COLO829 (cell line): ENCODE measurements at regions not wholly inside any gene's neighbourhood (a gene's known extent, or its start where the extent isn't known, plus 50 kb on each side); places are given as distances from the start of the nearest gene placed in this dataset.

Experiments
- DNase-seq: peaks from one replicate; pipeline ENCODE4 v3.0.0; 2012; ENCODE audit warnings: low spot score

DNA sequence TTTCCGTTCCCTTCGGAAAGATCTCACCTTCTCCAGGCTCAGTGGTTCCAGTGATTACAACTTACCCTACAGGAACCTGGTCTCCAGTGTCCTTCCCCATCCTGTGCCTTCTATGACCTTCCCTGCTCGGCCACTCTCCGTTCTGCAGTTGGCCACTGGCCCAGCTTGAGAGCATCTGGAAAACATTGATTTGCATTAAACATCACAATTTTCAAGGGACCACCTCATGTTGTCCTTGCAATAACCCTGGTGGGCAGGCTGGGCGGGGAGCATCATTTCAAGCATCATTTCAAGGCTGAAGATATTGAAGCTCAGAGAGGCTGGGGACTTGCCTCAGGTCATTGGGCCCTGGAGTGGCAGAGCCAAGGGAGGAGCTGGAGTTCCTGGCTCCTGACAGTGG lies 177.4 kb downstream of the SEC61B start:
- no peak for DNase-seq

DNA sequence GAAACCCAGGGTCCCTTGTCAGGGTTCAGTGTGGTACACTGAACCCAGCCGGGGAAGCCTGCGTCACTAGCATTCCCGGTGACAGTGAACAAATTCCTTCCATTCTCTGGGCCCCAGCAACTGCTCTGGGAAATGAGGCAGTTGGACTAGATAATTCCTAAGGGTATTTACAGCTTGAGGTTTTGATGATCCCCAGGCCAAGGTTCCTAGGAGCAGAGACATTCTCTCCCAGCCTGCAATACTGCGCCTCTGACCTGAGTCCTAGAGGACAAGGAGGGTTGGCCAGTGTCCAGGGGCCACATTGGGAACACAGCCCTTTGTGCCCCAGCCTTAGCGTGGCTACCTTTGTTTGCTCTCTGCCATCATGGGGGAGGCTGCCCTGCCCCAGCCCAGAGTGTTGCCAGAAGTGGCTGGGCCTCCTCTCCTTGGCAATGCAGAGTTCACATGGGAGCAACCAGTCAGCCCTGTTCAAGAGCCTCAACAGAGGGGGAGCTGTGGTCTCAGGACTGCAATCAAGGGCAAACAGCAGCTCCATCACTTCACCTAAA lies 178.2 kb downstream of the SEC61B start:
- DNase-seq, result no peak

DNA sequence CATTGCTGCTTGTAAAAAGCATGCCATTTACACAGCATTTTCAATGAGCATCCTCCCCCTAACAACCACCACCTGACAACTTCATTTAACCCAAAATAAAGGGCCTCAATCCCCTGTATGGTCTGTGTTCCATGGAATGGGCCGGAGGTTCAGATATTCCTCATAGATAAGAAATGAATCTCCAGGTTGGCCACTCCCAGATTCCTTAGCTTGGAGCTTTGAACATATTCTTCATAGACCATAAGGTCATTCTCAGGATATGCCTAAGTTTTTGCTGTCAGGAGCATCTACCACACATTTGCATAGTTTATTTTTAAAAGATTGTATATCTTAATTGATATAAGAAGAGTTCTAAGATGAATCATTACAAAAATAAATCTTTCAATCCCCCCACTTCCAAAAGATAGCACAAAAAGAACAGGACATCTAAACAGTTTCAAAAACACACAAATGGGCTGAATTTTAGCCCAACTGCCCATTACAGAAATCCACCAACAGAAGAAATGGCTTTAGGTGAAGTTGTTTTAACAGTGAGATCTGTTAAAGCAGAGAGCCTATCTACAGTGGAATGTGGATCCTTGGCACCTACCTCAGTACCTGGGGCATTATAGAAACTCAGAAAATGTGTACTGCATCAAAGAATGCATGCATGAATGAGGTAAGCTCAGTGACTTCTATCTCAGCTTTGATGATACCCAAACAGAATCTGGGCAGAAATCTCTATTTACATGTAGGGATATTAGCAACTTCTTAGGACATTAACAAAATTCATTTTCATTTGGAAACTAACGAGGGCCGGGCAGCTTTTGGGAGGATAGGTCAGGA lies 179.8 kb downstream of the SEC61B start:
- DNase-seq, result no peak

DNA sequence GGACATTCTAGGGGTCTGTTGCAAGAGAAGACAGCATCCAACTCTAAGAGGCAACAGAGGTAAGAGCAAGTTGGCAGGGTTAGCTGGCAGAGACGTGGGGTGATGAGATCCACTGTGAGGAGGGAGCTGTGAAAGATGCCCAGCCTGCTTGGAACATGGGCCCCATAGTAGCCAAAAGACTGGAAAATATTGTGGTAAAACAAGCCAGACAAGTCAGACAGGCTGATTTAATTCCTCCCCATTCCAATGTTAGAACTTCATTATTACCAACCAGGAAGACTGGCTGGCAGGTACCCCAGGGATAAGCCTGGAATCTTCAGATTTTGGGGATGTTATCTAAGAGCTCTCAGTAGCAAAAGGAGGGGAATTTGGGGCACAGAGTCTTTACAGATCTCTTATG lies 181.3 kb downstream of the SEC61B start:
- no peak for DNase-seq

DNA sequence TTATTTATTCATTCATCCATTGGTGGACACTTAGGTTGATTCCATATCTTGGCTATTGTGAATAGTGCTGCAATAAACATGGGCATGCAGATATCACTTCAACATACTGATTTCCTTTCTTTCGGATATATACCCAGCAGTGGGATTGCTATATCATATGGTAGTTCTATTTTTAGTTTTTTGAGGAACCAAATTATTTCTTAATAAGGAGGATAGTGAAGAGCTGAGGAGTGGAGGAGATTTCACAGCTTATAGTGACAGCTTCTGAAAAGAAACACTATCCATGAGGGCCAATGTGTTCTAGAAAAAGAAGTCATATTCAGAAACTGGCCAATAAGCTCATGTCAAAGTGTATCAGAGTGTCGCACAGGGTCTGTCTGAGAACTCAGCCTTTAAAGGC lies 183.3 kb downstream of the SEC61B start:
- no peak for DNase-seq

DNA sequence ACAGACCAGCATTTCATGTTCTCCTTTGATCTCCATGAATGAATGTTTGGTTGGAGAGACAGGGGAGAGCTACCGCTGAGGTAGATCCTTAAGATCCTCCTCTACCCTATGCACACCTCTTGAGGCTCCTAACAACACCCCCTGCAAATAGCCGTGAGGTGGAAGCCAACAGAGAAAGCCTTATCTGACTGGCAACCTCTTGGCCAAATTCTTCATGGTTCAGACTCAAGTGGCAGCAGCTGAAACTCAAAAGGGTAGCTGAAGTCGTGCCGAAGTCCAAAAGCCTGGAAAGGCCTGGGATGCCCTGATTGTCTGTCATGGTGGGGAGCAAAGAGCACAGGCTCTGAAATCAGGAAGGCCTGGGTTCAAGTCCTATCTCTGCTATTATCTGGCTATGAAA lies 184.9 kb downstream of the SEC61B start:
- no peak for DNase-seq

DNA sequence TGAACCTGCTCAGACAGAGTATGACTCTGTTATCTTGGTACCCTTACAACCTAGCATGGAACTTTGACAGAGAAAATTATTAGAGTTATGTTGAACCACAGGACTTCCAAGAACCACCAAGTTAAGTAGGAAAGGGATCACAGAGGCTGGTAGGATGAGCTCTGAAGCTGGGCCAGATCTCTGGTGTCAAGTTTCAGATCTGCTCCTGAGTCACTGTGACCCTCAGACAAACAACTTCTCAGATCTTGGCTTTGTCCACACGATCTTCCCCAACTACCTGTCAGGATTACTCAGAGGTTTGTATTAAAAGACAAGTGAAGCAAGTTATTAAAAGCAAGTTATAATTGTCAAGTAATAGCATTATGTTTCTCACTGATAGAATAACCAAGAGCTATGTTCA lies 189.0 kb downstream of the SEC61B start:
- DNase-seq, result no peak

DNA sequence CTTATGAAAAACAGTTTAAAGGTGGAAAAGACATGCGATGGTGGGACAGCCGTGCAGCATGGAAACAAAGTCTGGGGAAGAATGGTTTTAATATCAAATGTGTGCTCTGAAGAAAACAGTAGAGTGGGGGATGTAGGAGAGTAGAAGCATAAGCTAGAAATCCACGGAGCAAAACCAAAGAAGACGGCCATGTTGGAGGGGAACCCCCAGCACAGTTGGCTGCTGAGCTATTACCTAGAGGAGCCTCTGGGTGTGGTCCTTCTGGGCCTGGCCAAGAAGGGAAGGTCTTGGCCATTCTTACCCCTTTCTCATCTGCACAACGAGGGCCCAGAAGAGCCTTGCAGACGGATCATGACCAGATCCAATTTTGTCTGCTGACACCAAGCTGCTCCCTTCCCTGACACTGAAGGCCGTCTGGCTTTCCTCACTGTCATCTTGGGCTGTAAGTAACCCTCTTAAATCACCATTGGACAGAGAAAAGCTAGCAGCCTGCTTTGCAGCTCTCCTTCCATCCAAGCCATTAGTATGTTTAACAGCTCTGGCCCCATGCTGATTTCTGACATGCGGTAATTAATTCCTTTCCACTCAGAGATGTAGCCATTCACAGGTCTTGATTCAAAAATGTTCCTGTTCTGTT lies 189.5 kb downstream of the SEC61B start:
- DNase-seq, result no peak

DNA sequence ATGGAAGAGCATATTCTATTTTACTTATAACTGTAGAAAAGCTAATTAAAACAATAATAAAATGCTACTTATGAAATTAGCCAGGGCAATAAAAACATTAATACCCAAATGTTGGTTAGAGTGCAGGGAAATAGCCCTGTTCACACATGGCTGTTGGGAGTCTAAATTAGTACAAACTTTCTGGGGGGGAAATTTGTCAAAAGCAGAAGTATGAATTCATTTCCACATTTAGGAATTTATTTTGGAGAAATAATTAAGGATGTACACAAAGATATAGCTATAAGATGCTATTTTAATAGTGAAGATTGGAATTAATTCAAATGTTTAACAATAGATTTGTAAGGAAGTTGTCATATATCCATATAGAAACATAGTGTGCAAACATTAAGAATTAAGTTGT lies 190.5 kb downstream of the SEC61B start:
- DNase-seq, result no peak

DNA sequence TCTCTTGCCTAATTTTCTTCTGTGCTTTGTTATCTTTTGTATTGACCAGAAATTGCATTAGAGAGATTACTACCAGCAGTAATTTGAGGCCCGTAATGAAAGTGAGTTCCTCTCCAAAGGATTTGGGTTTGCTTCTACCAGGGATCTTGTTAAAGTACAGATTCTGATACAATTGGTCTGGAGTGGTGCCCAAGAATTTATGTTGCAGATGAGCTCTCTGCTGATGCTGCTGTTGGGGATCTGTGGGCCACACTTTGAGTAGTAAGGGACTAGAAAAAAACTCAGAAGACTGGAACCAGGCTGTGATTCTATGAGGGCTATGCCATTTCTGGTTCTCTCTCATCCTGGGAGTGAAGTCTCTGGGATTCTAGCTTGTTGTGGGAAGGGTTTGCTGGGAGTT lies 192.2 kb downstream of the SEC61B start:
- no peak for DNase-seq

DNA sequence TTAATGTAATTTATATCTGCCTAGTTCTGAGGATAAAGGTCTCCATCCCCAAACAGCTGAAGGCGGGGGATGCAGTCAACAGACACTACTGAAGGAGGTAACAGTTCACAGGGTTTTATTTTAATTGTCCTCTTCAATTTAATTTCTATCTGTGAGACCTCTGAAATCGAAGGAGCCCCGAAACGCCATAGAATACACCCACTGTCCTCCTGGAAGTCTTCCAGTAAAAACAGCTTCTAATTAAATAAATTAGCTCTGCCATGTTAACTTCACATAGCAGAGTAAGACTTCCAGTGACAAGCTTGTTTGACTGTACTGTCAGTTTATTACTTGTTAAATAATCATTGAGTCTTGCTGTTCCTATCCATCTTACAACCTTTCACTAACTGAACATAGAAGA lies 193.5 kb downstream of the SEC61B start:
- no peak for DNase-seq

DNA sequence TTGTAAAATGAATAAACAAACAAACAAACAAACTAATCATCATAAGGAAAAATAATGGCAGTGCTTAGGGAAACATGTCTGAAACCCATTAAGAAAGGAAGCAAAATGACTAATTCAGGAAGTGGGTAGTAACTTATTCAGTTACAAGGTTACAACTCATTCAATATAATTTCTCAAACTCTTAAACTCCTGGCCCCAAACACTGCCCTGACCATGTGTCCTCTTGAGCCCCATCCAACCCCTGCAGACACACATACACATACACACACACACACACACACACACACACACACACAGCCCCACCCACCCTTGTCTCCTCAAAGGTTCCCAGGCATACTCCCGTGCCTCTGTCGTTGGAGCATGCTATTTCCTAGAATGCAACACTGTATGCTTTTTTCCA lies 193.9 kb downstream of the SEC61B start:
- DNase-seq, result peak; percentile 44

DNA sequence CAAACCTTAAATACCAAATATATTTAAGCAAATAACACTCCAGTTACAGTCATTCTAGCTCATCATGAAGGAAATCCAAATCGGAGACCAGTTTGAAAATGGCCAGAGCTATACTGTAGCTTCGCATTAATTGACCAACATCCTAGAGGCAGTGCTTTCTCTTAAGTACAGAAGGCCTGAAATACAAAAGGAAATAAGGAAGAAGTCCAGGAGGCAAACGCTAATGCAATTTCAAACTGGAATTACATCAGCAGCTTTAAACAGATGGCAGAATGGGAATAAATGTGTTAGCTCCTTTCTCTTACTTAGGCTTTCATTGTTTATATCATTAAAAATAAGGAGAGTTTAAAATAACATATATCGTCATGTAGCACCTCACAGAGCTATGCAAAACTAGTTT lies 197.0 kb downstream of the SEC61B start:
- DNase-seq, result no peak

DNA sequence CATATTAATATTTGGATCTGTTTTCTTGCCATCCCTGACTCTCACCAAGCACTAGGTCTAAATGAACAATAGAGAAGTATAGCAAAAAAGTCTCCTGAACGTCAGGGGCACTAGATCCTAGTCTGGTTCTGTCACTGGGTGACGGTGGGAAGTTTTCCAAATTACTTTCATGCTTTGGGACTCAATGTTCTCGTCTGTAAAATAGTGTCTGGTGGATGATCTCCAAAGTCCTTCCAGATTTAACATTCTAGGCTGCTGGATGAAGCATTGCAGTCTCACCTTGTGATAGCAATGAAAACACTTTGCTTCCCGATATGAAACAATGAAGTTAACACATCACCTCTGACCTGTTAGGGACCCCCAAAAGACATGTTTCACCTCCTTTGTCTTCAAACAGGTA lies 199.3 kb downstream of the SEC61B start:
- no peak for DNase-seq

DNA sequence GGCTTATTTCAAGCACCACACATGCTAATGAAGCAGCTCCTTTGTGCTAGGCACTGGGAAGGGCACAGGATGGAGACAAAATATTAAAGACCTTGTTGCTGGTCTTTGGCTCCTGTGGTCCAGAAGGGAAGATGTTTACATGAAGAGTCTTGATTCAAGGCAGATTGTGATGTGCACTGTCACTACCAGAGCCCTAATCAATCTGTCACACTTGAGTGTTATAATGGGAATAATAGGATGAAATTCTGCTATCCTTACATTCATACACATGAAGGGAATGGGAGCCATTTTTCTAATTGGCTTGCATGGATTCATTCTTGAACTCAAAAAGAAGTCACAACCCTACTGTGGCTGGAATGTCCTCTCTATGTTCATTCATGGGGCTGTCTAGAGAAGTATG lies 203.0 kb downstream of the SEC61B start:
- no peak for DNase-seq

DNA sequence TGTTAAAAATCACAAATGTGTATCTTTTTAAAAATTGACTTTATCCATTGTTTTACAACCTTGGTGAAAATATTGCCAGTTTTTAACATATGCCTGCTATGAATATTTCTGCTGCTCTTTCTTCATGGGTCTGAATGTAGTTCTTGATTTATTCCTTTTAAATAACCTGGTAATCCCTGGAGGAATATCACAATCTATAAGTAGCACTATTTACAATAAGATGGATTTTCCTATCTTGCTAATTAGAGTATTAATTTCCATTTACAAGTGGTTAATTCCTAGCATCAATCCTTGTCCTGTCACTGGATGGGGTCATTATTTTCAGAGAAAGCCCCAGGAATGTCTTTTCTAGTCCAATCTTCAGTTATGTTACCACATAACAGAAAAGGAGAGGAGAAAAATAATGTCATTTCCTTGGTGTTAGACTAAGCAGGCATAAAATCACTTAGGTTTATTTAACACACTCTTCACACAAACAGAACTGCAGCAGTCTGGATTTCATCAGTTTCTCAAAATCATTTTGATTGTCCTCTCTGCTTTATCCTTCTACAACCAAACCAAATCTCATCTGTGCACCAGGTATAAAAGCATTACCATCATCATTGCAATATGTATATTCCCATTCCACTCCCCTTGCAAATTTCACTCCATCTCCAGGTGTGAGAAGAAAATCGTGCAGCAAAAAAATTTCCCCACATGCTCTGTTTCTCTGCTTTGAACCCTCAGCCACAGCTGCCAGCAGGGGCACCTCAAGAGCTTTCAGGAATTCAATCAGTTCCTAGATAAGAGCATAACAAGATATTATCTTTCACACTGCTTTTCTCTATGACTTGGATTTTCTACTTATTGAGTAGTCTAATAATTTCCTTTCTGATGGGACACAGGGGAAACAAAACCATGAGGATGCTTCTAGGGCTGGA lies 204.1 kb downstream of the SEC61B start:
- no peak for DNase-seq

DNA sequence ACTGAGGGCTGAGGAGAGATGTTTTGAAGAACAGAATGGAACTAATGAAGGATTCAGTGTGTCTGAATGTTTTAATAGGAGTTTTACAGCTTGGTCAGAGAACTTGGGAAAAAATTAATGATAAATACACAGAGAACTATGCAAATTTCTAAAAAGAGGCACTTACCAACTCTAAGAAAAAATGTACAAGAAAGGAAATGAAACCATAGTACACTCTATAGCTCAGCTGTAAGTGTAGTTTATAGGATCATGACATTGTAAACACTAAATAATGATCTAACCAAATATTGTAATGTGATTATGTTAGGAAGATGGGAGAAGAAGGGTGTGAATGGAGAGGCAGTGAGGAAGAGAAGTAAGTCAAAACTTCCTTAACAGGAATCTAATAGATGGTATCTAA lies 205.2 kb downstream of the SEC61B start:
- no peak for DNase-seq

DNA sequence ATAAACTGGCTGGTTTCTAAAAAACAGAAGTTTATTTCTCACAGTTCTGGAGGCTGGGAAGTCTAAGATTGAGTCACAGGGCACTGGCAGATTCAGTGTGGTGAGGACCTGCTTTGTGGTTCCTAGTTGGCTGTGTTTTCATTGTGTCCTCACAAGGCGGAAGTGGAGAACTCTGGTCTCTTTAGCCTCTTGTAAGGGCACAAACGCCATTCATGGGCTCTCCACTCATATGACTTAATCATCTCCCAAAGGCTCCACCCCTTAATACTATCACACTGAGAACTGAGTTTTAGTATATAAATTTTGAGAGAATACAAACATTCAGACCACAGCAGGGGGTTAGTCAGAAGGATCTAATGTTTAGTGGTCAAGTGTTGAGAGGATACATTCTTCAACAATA lies 208.2 kb downstream of the SEC61B start:
- DNase-seq, result no peak

DNA sequence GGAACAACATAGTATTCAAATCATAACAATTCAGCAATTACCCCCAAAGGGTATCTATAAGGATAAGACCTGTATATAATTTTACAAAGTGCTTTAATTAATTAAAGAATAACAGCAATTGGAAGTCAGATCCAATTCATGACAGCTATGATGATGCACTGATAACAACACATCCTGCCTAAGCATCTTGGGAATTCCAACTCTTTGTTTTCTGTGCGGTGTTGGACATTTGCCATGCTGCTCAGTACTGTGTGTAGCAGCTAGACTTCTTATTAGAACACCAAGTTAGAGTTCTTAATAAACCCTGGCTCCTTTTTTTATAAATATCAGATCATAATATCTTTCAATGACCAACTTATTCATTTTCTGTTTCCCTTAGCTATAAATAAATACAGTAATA lies 209.0 kb downstream of the SEC61B start:
- DNase-seq, result peak; percentile 45

DNA sequence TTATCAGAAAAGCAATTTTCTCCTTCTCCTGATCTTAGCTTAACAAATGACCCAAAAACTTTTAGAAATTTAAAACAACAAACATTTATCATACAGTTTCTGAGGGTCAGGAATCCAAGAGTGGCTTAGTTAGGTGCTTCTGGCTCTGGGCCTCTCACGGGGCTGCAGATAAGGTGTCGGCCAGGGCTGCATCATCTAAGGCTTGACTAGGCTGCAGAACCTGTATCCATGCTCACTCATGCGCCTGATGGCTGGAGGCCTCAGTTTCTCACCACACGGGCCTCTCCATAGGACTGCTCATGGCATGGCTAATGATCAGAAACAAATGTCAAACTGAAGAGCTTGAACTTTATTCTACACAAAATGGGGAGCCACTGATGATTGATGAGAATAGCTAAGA lies 210.0 kb downstream of the SEC61B start:
- DNase-seq, result no peak

DNA sequence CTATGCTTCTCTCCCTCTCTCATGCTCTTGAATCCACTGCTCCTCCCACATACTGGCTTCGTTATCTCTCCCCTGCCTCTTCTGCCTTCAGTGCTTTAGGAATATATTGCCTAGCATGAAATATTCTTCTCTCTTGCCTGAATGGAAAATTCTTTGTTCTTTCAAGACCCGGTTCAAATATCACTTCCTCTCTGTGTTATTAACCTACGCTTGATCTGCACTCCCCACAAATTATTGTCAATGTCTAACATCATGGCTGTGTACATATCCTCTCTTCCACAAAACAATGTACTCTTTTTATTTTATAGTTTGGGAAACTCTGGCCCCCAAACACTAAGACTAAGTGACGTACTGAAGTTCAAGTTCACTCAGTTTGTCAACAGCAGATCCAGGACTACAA lies 211.0 kb downstream of the SEC61B start:
- DNase-seq, result no peak

DNA sequence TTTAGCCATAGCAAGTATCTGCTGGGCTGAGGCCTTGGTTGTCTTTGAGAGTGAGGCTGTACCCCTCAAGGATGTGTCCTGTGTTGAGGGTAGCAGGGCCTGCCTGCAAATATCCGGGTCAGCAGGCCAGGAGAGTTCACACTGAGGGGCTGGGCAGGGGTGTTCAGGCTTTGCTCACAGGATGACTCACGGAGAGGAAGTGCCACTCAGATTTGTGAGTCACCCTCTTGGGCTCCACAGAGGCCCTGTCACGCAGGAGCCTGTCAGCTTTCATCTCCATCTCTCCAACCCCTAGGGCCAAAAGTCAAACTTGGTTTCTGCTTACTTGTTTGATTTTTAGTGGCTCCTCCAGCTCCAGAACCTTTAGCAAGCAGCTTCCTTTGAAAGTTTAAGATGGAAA lies 211.5 kb downstream of the SEC61B start:
- peak; percentile 87 for DNase-seq

DNA sequence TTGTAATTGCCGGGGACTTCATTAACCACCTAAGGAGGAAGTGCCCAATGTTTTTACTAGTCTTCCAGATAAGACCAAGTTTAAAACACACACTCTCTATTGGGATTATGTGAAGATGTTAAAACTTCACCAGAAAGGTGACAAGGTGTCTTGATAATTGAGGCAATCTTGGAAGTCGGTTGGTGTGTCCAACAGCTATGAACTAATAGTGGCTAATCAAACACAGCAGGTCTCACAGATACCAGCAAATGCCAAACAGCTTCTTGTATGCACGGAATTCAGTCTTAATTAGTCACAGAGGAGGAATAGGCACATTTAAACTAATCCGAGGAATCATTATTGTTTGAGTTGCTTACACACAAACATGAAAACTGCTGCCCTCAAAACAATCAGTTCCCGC lies 214.5 kb downstream of the SEC61B start:
- no peak for DNase-seq
